GM21786 (cell line): ENCODE measurements at regions not wholly inside any gene's neighbourhood (a gene's known extent, or its start where the extent isn't known, plus 50 kb on each side); places are given as distances from the start of the nearest gene placed in this dataset.

Source experiments
- ATAC-seq: cut with Tn5 transposase; IDR thresholded peaks from one replicate; pipeline ENCODE4 v1.9.1; 2021; ENCODE audit not compliant: unreplicated experiment

GRCh38 chr2:181240844-181241243 lies 216.3 kb upstream of the ITGA4 start:
- ATAC-seq = no peak

GRCh38 chr2:181241366-181241765 lies 215.8 kb upstream of the ITGA4 start:
- no peak for ATAC-seq

- peak; percentile 94 for ATAC-seq
Measured at GRCh38 chr2:181241797-181242196, 215.4 kb upstream of the ITGA4 start.

- no peak for ATAC-seq
Measured at GRCh38 chr2:181242262-181242661, 214.9 kb upstream of the ITGA4 start.

- no peak for ATAC-seq
Measured at GRCh38 chr2:181243319-181243718, 213.9 kb upstream of the ITGA4 start.

GRCh38 chr2:181250691-181251090 lies 206.5 kb upstream of the ITGA4 start:
- ATAC-seq = no peak

- peak; percentile 43 for ATAC-seq
Measured at GRCh38 chr2:181252262-181253148, 204.7 kb upstream of the ITGA4 start.

- no peak for ATAC-seq
Measured at GRCh38 chr2:181253438-181253837, 203.7 kb upstream of the ITGA4 start.

GRCh38 chr2:181255651-181256050 lies 201.5 kb upstream of the ITGA4 start:
- ATAC-seq = no peak

GRCh38 chr2:181258720-181259119 lies 198.5 kb upstream of the ITGA4 start:
- no peak for ATAC-seq

- ATAC-seq = no peak
Measured at GRCh38 chr2:181262782-181263181, 194.4 kb upstream of the ITGA4 start.

- ATAC-seq = no peak
Measured at GRCh38 chr2:181264001-181264400, 193.2 kb upstream of the ITGA4 start.

GRCh38 chr2:181264441-181264840 lies 192.7 kb upstream of the ITGA4 start:
- no peak for ATAC-seq

GRCh38 chr2:181266614-181267013 lies 190.6 kb upstream of the ITGA4 start:
- ATAC-seq = no peak

- peak; percentile 50 for ATAC-seq
Measured at GRCh38 chr2:181268174-181268867, 188.9 kb upstream of the ITGA4 start.

GRCh38 chr2:181273986-181274385 lies 183.2 kb upstream of the ITGA4 start:
- no peak for ATAC-seq

- ATAC-seq = no peak
Measured at GRCh38 chr2:181275643-181276070, 181.5 kb upstream of the ITGA4 start.

GRCh38 chr2:181281206-181281832 lies 175.9 kb upstream of the ITGA4 start:
- ATAC-seq = peak; percentile 74

GRCh38 chr2:181285116-181285515 lies 172.1 kb upstream of the ITGA4 start:
- no peak for ATAC-seq

- ATAC-seq = no peak
Measured at GRCh38 chr2:181289698-181290097, 167.5 kb upstream of the ITGA4 start.

- ATAC-seq = no peak
Measured at GRCh38 chr2:181290182-181290581, 167.0 kb upstream of the ITGA4 start.

- no peak for ATAC-seq
Measured at GRCh38 chr2:181294979-181295378, 162.2 kb upstream of the ITGA4 start.
